ENCODE measurements at regions not wholly inside any gene's neighbourhood (a gene's known extent, or its start where the extent isn't known, plus 50 kb on each side); places are given as distances from the start of the nearest gene placed in this dataset.

DNA sequence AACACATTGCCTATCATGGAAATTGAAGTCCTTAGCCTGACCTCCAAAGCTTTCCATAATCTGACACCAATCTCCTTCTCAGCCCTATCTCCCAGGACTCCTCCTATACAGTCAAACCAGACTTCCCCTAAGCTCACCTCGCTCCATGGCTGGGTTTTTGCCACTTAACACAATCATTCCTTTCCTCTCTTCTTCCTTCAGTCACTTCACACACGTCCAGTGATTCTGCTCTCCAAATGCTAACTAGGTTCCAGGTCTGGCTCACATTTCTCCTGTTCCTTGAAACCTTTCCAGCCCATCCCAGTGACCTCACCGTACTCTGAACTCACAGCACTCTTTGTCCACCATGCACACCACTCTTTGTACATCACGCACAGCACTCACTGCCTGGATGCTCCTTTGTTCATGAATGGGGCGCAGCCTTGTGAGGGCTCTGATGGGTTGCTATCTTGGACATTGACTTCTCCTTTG is 98.4 kb downstream of the GLUL start:
- intact Hi-C loops (cut with DNase I), result no loop called here
- H3K36me3 ChIP-seq (replicated peaks in 1 of 2), result no peaks in the 10 kb centered on the region
- no peaks in the 10 kb centered on the region for H3K27me3 ChIP-seq
- no peak for TF ChIP-seq CTCF (IDR thresholded peaks at IDR 0.05)
- no peak for TF ChIP-seq POLR2A (IDR thresholded peaks at IDR 0.05)
- H3K9me3 ChIP-seq (replicated peaks in 1 of 3), result no peaks in the 10 kb centered on the region
- peaks cover 7 to 9% of the 10 kb centered on the region in 2 donors for H3K4me1 ChIP-seq (replicated peaks in 1 of 2)
- no peak for DNase-seq
- H3K4me3 ChIP-seq, result no peak overlapping the region
- H3K27ac ChIP-seq, result no peak overlapping the region
- WGBS, 4 donors, result 68 to 78% (median 76%) methylated on average over 5 of the region's 5 CpGs

- intact Hi-C loops (cut with DNase I), result no loop called here
- Histone ChIP-seq H3K36me3 (replicated peaks in 1 of 2) (no peaks in the 10 kb centered on the region), H3K9me3 (replicated peaks in 1 of 3) (no peaks in the 10 kb centered on the region), H3K27ac (no peak overlapping the region), H3K4me1 (replicated peaks in 1 of 2) (peaks cover 7 to 9% of the 10 kb centered on the region in 2 donors), H3K27me3 (no peaks in the 10 kb centered on the region), H3K4me3 (no peak overlapping the region)
- TF ChIP-seq CTCF (IDR thresholded peaks at IDR 0.05) (no peak), POLR2A (IDR thresholded peaks at IDR 0.05) (no peak)
- 81 to 89% (median 83%) methylated on average over 8 of the region's 8 CpGs for WGBS, 4 donors
- DNase-seq, result no peak
Measured at GRCh38 chr1:182292193-182292741, 99.3 kb downstream of the GLUL start.

- H3K27me3 ChIP-seq, result no peaks in the 10 kb centered on the region
- no peak overlapping the region for H3K4me3 ChIP-seq
- intact Hi-C loops (cut with DNase I), result no loop called here
- H3K36me3 ChIP-seq (replicated peaks in 1 of 2), result no peaks in the 10 kb centered on the region
- 68 to 87% (median 71%) methylated on average over 3 of the region's 3 CpGs for WGBS, 4 donors
- no peak overlapping the region for H3K27ac ChIP-seq
- H3K9me3 ChIP-seq (replicated peaks in 1 of 3), result no peaks in the 10 kb centered on the region
- no peak for DNase-seq
- TF ChIP-seq POLR2A (IDR thresholded peaks at IDR 0.05), result no peak
- peaks cover 7 to 9% of the 10 kb centered on the region in 2 donors for H3K4me1 ChIP-seq (replicated peaks in 1 of 2)
Measured at GRCh38 chr1:182291584-182292192, 99.9 kb downstream of the GLUL start.

DNA sequence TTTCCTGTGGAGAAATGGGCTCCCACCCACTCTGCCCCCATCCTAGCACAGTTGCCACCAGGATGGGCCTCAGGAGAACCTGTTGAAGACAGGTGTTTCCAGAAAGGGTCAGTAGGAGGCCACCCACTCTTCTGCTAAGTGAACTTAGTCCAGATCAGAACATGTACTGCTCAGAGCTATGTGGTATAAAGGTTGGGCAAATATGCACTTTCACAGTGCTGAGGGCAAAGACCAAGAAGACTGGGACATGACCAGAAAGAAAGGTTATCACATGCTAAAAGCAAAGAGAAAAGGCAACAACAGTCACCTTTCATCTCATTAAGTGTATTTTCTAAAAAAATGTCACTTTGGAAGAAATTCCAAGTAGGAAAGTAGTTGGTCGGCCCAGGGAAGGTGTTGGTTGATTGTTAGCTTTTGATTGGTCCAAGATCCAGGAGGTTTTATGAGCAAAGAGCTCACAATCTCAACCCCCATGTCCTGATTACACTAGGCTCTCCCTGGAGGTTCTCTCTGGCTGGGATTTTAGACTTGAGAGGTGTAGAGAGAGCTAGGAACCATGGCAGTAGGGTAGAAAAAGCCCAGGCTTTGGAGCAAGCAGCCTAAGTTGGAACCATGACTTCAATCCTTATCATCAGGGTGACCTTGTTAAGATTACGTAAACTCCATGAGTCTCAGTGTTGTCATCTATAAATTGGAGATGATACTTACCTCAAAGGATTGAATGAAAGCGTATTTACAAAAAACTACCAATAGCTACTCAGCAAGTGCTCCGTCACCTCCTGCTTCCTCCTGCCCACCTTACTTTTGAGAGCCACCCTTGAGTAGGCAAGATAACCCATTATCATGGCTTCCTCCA is 102.6 kb downstream of the GLUL start:
- peaks cover 7 to 9% of the 10 kb centered on the region in 2 donors for H3K4me1 ChIP-seq (replicated peaks in 1 of 2)
- WGBS, 4 donors, result 81 to 87% (median 83%) methylated on average over 4 of the region's 4 CpGs
- no peak overlapping the region for H3K4me3 ChIP-seq
- no peak for DNase-seq
- peak overlapping the region in 3 of 5 donors; percentile 34 to 73 (median 36) for H3K27ac ChIP-seq
- intact Hi-C loops (cut with DNase I), result no loop called here
- no peaks in the 10 kb centered on the region for H3K9me3 ChIP-seq (replicated peaks in 1 of 3)
- H3K36me3 ChIP-seq (replicated peaks in 1 of 2), result no peaks in the 10 kb centered on the region
- no peak for TF ChIP-seq CTCF (IDR thresholded peaks at IDR 0.05)
- TF ChIP-seq POLR2A (IDR thresholded peaks at IDR 0.05), result no peak
- H3K27me3 ChIP-seq, result no peaks in the 10 kb centered on the region
